Glutamatergic neuron (in vitro differentiated cells): ENCODE measurements at regions not wholly inside any gene's neighbourhood (a gene's known extent, or its start where the extent isn't known, plus 50 kb on each side); places are given as distances from the start of the nearest gene placed in this dataset.

Source experiments
- DNase-seq: peaks from one replicate; pipeline ENCODE4 v3.0.0; 2022
- H3K27ac Mint-ChIP-seq: one replicate; pipeline ENCODE4 v1.8.0; 2020; ENCODE audit warnings: mild to moderate bottlenecking, mixed read lengths, inconsistent platforms; ENCODE audit not compliant: unreplicated experiment
- H3K27me3 Mint-ChIP-seq: one replicate; pipeline ENCODE4 v1.8.0; 2020; ENCODE audit warnings: mild to moderate bottlenecking, moderate library complexity, mixed read lengths, inconsistent platforms; ENCODE audit not compliant: unreplicated experiment
- H3K36me3 Mint-ChIP-seq: one replicate; pipeline ENCODE4 v1.8.0; 2020; ENCODE audit warnings: mild to moderate bottlenecking, mixed read lengths, inconsistent platforms; ENCODE audit not compliant: unreplicated experiment
- H3K4me1 Mint-ChIP-seq: one replicate; pipeline ENCODE4 v1.8.0; 2020; ENCODE audit warnings: mild to moderate bottlenecking, low read depth, mixed read lengths, inconsistent platforms; ENCODE audit not compliant: unreplicated experiment
- H3K4me3 Mint-ChIP-seq: one replicate; pipeline ENCODE4 v1.8.0; 2020; ENCODE audit warnings: mild to moderate bottlenecking, mixed read lengths, inconsistent platforms; ENCODE audit not compliant: unreplicated experiment
- H3K9me3 Mint-ChIP-seq: one replicate; pipeline ENCODE4 v1.8.0; 2020; ENCODE audit warnings: mild to moderate bottlenecking, moderate library complexity, mixed read lengths, inconsistent platforms; ENCODE audit not compliant: unreplicated experiment
- TF ChIP-seq, protein P1 (sequence below): fragments of 200-600 bp; sonication (generic); IDR thresholded peaks from one replicate; pipeline ENCODE4 v1.5.0; 2021; ENCODE audit not compliant: partially characterized antibody, unreplicated experiment

DNA sequence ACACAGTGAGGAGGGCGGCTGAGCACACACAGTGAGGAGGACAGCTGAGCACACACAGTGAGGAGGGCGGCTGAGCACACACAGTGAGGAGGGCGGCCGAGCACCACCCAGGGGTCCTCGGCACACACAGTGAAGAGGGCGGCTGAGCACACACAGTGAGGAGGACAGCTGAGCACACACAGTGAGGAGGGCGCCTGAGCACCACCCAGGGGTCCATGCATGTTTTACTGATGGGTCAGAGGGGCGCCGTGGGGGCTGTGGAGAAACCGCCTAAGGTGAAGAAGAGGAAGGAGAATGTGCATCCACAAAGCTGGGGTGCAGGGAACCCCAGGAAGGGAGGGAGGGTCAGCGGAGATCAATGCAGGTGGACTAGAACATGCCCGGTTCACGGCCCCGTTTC, 461.8 kb downstream of the BRD1 start:
- H3K9me3 Mint-ChIP-seq: peaks cover 29% of the 10 kb centered on the region
- H3K4me1 Mint-ChIP-seq: no peaks in the 10 kb centered on the region
- TF ChIP-seq, protein P1, sequence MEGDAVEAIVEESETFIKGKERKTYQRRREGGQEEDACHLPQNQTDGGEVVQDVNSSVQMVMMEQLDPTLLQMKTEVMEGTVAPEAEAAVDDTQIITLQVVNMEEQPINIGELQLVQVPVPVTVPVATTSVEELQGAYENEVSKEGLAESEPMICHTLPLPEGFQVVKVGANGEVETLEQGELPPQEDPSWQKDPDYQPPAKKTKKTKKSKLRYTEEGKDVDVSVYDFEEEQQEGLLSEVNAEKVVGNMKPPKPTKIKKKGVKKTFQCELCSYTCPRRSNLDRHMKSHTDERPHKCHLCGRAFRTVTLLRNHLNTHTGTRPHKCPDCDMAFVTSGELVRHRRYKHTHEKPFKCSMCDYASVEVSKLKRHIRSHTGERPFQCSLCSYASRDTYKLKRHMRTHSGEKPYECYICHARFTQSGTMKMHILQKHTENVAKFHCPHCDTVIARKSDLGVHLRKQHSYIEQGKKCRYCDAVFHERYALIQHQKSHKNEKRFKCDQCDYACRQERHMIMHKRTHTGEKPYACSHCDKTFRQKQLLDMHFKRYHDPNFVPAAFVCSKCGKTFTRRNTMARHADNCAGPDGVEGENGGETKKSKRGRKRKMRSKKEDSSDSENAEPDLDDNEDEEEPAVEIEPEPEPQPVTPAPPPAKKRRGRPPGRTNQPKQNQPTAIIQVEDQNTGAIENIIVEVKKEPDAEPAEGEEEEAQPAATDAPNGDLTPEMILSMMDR: no peak
- H3K4me3 Mint-ChIP-seq: no peak overlapping the region
- DNase-seq: no peak
- H3K36me3 Mint-ChIP-seq: peaks cover 5% of the 10 kb centered on the region
- peaks cover 11% of the 10 kb centered on the region for H3K27me3 Mint-ChIP-seq
- no peak overlapping the region for H3K27ac Mint-ChIP-seq

DNA sequence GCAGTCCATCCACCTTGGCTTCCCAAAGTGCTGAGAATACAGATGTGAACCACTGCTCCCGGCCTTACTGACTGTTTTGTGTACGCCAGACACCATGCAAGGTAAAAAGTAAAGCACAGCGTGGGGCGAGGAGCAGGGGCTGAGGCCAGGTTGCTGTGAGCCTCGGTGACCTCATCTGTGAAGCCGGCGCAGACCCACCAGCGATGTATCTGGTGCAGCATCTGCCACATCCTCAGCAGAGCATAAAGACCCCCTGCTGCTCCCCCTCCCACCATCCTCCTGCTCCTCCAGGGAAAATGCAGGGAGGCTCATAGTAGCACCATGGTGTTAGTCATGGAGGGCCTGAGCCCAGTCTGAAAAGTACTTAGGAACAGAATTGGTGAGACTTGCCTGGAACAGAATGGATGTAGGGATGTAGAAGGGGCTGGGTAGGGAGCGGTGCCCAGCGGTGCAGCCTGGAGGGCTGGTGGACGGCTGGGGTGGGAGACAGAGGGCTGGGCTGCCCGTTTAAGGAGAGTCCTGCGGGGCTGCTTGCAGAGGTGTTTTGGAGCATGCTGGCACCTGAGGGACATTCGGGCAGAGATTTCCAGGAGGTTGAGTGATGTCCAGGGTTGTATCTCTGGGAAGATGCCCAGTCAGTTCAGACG, 462.4 kb downstream of the BRD1 start:
- no peak for DNase-seq
- peaks cover 5% of the 10 kb centered on the region for H3K36me3 Mint-ChIP-seq
- peaks cover 11% of the 10 kb centered on the region for H3K27me3 Mint-ChIP-seq
- peaks cover 24% of the 10 kb centered on the region for H3K9me3 Mint-ChIP-seq
- H3K4me1 Mint-ChIP-seq: no peaks in the 10 kb centered on the region
- TF ChIP-seq, protein P1: no peak
- H3K4me3 Mint-ChIP-seq: no peak overlapping the region
- H3K27ac Mint-ChIP-seq: no peak overlapping the region

DNA sequence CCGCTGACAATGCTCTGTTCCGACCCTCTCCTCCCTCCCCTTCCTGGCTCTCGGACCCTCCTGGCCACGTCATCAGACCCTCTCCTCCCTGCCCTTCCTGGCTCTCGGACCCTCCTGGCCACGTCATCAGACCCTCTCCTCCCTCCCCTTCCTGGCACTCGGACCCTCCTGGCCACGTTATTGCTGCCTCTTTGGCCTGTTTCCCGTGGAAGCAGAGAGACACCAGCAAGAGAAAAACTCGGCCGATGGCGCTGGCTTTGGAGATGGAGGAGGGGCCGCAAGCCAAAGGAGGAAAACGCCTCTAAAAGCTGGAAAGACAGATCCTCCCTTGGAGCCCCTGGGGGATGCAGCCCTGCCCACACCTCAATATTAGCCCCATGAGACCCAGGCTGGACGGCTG, 463.3 kb downstream of the BRD1 start:
- Mint-ChIP-seq H3K27me3 (peaks cover 11% of the 10 kb centered on the region), H3K36me3 (peaks cover 5% of the 10 kb centered on the region), H3K27ac (no peak overlapping the region), H3K9me3 (peaks cover 24% of the 10 kb centered on the region), H3K4me3 (no peak overlapping the region), H3K4me1 (no peaks in the 10 kb centered on the region)
- DNase-seq: no peak
- TF ChIP-seq, protein P1: no peak

DNA sequence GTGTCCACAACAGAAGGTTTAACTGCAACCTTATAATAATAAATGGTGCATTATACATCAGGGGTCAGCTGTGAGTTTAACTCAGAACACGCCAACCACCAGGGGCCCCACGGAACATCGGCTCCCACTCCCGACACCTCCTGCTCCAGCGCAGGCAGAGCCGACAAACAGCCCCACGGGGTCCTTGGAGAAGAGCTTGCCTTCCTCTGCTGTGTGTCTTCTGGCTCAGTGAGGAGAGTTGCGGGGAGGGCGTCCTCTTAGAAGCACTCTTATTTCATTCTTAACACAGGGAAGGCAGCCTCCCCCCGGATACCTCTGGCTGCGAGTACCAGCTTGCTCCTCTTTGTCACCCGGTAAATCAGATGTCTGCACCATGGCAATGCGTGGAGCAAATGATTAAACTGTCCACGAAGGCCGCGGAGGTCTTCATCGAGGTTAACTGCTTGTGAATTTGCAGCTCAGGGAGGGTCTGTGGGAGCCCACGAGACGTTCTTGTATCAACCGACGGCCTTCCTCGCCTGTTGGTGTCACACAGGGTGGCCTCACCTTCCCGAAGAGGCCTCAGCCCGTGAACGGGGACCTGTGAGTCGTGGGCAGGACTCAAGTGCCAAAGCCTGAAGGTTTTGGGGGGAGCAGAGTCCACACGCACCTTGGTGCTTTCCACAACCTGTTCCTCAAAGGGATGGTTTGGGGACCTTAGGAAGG, 464.0 kb downstream of the BRD1 start:
- H3K36me3 Mint-ChIP-seq: peaks cover 5% of the 10 kb centered on the region
- TF ChIP-seq, protein P1: no peak
- H3K4me3 Mint-ChIP-seq: no peak overlapping the region
- no peaks in the 10 kb centered on the region for H3K4me1 Mint-ChIP-seq
- peaks cover 22% of the 10 kb centered on the region for H3K9me3 Mint-ChIP-seq
- peaks cover 8% of the 10 kb centered on the region for H3K27me3 Mint-ChIP-seq
- DNase-seq: no peak
- H3K27ac Mint-ChIP-seq: no peak overlapping the region

DNA sequence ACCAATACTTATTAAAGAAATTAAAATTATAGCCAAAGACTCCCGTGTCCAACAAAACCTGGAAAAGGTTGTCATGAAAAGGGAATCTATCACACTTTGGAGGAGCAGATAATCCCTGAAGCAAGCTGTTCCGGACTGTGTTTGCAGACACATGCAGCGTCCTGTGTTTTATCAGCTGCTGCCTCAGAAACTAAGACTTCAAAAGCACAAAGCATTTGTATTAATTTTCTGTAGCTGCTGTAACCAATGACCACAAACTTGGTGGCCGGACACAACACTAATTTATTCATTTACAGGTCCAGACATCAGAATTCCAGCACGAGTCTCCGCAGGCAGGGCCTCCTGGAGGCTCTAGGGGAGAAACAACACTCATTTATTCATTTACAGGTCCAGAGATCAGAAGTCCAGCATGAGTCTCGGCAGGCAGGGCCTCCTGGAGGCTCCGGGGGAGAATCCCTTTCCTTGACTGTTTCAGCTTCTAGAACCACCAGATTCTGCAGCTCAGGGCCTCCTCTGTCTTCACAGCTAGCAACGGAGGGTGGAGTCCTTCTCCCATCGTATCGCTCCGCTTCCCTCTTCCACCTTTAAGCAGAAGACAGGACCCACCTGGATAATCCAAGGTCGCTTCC, 465.3 kb downstream of the BRD1 start:
- DNase-seq: no peak
- H3K4me1 Mint-ChIP-seq: no peaks in the 10 kb centered on the region
- TF ChIP-seq, protein P1: no peak
- no peak overlapping the region for H3K4me3 Mint-ChIP-seq
- H3K9me3 Mint-ChIP-seq: peaks cover 20% of the 10 kb centered on the region
- peaks cover 11% of the 10 kb centered on the region for H3K36me3 Mint-ChIP-seq
- peaks cover 4% of the 10 kb centered on the region for H3K27me3 Mint-ChIP-seq
- no peak overlapping the region for H3K27ac Mint-ChIP-seq
